Astrocyte (in vitro differentiated cells and primary cell): ENCODE measurements at regions not wholly inside any gene's neighbourhood (a gene's known extent, or its start where the extent isn't known, plus 50 kb on each side); places are given as distances from the start of the nearest gene placed in this dataset.

Source experiments
- DNase-seq: peaks from one replicate; pipeline ENCODE4 v3.0.0-alpha.2; 2010; ENCODE audit warnings: low read depth
- FAIRE-seq: peaks from 2 replicates; lab custom pipeline; 2011; peaks lifted over from hg19 to GRCh38; lab: Jason Lieb, UNC
- H2AFZ ChIP-seq: 2 replicates; pipeline ENCODE4 v1.6.0; 2012; ENCODE audit warnings: low read depth, low read length, inconsistent platforms
- H3K27ac ChIP-seq: 2 replicates; pipeline ENCODE4 v1.5.1; 2011; ENCODE audit warnings: low read depth, low read length, inconsistent platforms
- H3K27me3 ChIP-seq: 2 replicates; pipeline ENCODE4 v1.6.0; 2011; ENCODE audit warnings: low read length, inconsistent platforms; ENCODE audit not compliant: insufficient read depth
- H3K36me3 ChIP-seq: 2 replicates; pipeline ENCODE4 v1.5.1; 2011; ENCODE audit warnings: low read length, inconsistent platforms; ENCODE audit not compliant: insufficient read depth
- H3K4me1 ChIP-seq: 2 replicates; pipeline ENCODE4 v1.5.1; 2011; ENCODE audit warnings: low read length, inconsistent platforms; ENCODE audit not compliant: insufficient read depth
- H3K4me2 ChIP-seq: 2 replicates; pipeline ENCODE4 v1.6.0; 2012; ENCODE audit warnings: low read length, inconsistent platforms
- H3K4me3 ChIP-seq: 2 replicates; pipeline ENCODE4 v1.5.1; 2011; ENCODE audit warnings: low read depth, mild to moderate bottlenecking, low read length, inconsistent platforms; ENCODE audit not compliant: insufficient read depth
- H3K79me2 ChIP-seq: 2 replicates; pipeline ENCODE4 v1.6.0; 2012; ENCODE audit warnings: mild to moderate bottlenecking, low read length, inconsistent platforms; ENCODE audit not compliant: insufficient read depth
- H3K9ac ChIP-seq: 2 replicates; pipeline ENCODE4 v1.6.0; 2012; ENCODE audit warnings: mild to moderate bottlenecking, low read length, inconsistent platforms
- H3K9me3 ChIP-seq: 2 replicates; pipeline ENCODE4 v1.5.1; 2012; ENCODE audit warnings: low read depth, mild to moderate bottlenecking, low read length, inconsistent platforms; ENCODE audit not compliant: insufficient read depth
- H4K20me1 ChIP-seq: 2 replicates; pipeline ENCODE4 v1.6.0; 2012; ENCODE audit warnings: low read length, inconsistent platforms; ENCODE audit not compliant: insufficient read depth
- H3K27ac Mint-ChIP-seq: one replicate; pipeline ENCODE4 v1.8.0; 2021; ENCODE audit warnings: mild to moderate bottlenecking, mixed read lengths; ENCODE audit not compliant: unreplicated experiment
- H3K27me3 Mint-ChIP-seq: one replicate; pipeline ENCODE4 v1.8.0; 2021; ENCODE audit warnings: low read depth, mixed read lengths; ENCODE audit not compliant: unreplicated experiment
- H3K36me3 Mint-ChIP-seq: one replicate; pipeline ENCODE4 v1.8.0; 2021; ENCODE audit warnings: low read depth, mixed read lengths; ENCODE audit not compliant: unreplicated experiment
- H3K4me1 Mint-ChIP-seq: one replicate; pipeline ENCODE4 v1.8.0; 2021; ENCODE audit warnings: low read depth, mixed read lengths; ENCODE audit not compliant: unreplicated experiment
- H3K4me3 Mint-ChIP-seq: one replicate; pipeline ENCODE4 v1.8.0; 2021; ENCODE audit warnings: mild to moderate bottlenecking, moderate library complexity, mixed read lengths; ENCODE audit not compliant: unreplicated experiment
- H3K9me3 Mint-ChIP-seq: one replicate; pipeline ENCODE4 v1.8.0; 2021; ENCODE audit warnings: mild to moderate bottlenecking, mixed read lengths; ENCODE audit not compliant: unreplicated experiment
- EZH2 ChIP-seq: IDR thresholded peaks from 2 replicates; pipeline ENCODE4 v1.6.1; 2012; ENCODE audit warnings: mild to moderate bottlenecking, low read length, inconsistent platforms; ENCODE audit not compliant: insufficient read depth
- TF ChIP-seq, protein P1 (sequence below): IDR thresholded peaks from 2 replicates; pipeline ENCODE4 v1.5.1; 2011; ENCODE audit warnings: low read depth, mild to moderate bottlenecking, inconsistent platforms, low read length, moderate library complexity; ENCODE audit not compliant: insufficient read depth

DNA sequence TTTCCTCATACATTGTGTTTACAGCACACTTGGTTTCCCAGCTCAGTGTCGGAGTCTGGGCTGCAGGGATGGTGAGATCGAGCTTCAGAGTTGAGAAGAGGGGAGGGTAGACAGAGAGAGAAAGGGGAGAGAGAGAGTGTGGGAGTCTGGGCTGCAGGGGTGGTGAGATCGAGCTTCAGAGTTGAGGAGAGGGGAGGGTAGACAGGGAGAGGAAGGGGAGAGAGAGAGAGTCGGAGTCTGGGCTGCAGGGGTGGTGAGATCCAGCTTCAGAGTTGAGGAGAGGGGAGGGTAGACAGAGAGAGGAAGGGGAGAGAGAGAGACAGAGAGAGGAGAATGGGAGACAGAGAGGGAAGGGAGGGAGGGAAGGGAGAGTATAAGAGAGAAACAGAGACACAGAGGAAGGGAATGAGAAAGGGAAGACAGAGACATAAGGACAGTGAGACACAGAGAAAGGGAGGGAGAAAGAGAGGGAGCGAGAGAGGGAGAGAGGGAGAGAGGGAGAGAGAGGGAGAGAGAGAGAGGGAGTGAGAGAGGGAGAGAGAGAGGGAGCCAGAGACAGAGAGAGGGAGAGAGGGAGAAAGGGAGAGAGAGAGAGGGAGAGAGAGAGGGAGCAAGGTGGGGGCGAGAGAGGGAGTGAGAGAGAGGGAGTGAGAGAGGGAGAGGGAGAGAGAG is 222.7 kb upstream of the GMDS start:
- Histone ChIP-seq H3K4me1 (no peaks in the 10 kb centered on the region), H4K20me1 (no peaks in the 10 kb centered on the region), H3K4me2 (no peak overlapping the region), H3K27ac (no peak overlapping the region), H3K36me3 (no peaks in the 10 kb centered on the region), H3K27me3 (peaks cover 26% of the 10 kb centered on the region), H2AFZ (no peak overlapping the region), H3K9ac (no peak overlapping the region), H3K79me2 (no peaks in the 10 kb centered on the region), H3K4me3 (no peak overlapping the region), H3K9me3 (no peaks in the 10 kb centered on the region)
- Mint-ChIP-seq H3K4me1 (peaks cover 6% of the 10 kb centered on the region), H3K27me3 (peaks cover 52% of the 10 kb centered on the region), H3K36me3 (no peaks in the 10 kb centered on the region), H3K9me3 (no peaks in the 10 kb centered on the region), H3K4me3 (no peak overlapping the region), H3K27ac (no peak overlapping the region)
- FAIRE-seq = no peak
- DNase-seq = no peak
- no peak for TF ChIP-seq EZH2
- TF ChIP-seq, protein P1, sequence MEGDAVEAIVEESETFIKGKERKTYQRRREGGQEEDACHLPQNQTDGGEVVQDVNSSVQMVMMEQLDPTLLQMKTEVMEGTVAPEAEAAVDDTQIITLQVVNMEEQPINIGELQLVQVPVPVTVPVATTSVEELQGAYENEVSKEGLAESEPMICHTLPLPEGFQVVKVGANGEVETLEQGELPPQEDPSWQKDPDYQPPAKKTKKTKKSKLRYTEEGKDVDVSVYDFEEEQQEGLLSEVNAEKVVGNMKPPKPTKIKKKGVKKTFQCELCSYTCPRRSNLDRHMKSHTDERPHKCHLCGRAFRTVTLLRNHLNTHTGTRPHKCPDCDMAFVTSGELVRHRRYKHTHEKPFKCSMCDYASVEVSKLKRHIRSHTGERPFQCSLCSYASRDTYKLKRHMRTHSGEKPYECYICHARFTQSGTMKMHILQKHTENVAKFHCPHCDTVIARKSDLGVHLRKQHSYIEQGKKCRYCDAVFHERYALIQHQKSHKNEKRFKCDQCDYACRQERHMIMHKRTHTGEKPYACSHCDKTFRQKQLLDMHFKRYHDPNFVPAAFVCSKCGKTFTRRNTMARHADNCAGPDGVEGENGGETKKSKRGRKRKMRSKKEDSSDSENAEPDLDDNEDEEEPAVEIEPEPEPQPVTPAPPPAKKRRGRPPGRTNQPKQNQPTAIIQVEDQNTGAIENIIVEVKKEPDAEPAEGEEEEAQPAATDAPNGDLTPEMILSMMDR = no peak

DNA sequence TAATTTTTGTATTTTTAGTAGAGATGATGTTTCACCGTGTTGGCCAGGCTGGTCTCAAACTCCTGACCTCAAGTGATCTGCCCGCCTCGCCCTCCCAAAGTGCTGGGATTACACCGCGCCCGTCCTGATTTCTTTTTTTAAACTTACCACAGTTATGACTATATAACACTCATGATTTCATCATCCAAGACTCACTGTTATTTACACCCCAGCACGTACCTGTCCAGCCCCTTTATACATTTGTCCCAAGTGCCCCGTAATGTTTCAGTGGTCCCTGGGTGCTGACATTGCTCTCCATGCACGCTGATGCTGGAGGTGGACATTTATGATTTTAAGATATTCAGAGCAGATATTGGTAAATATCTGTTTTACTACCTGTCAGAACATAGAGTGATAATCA is 219.9 kb upstream of the GMDS start:
- H3K4me1 ChIP-seq = no peaks in the 10 kb centered on the region
- no peak overlapping the region for H2AFZ ChIP-seq
- no peak for DNase-seq
- H3K79me2 ChIP-seq = no peaks in the 10 kb centered on the region
- H3K4me1 Mint-ChIP-seq = peaks cover 6% of the 10 kb centered on the region
- H3K27me3 Mint-ChIP-seq = peaks cover 62% of the 10 kb centered on the region
- no peaks in the 10 kb centered on the region for H3K36me3 Mint-ChIP-seq
- no peak overlapping the region for H3K4me2 ChIP-seq
- no peaks in the 10 kb centered on the region for H3K9me3 ChIP-seq
- H3K27me3 ChIP-seq = peaks cover 23% of the 10 kb centered on the region
- no peaks in the 10 kb centered on the region for H3K36me3 ChIP-seq
- H3K9me3 Mint-ChIP-seq = no peaks in the 10 kb centered on the region
- no peak for TF ChIP-seq EZH2
- TF ChIP-seq, protein P1 = no peak
- H3K27ac Mint-ChIP-seq = no peak overlapping the region
- no peak overlapping the region for H3K4me3 Mint-ChIP-seq
- no peak overlapping the region for H3K4me3 ChIP-seq
- FAIRE-seq = no peak
- no peak overlapping the region for H3K27ac ChIP-seq
- H3K9ac ChIP-seq = no peak overlapping the region
- H4K20me1 ChIP-seq = no peaks in the 10 kb centered on the region

- H3K4me3 Mint-ChIP-seq = no peak overlapping the region
- Histone ChIP-seq H2AFZ (no peak overlapping the region), H3K36me3 (no peaks in the 10 kb centered on the region), H3K27me3 (peaks cover 20% of the 10 kb centered on the region), H3K9me3 (no peaks in the 10 kb centered on the region), H3K4me1 (no peaks in the 10 kb centered on the region), H3K9ac (no peak overlapping the region), H4K20me1 (no peaks in the 10 kb centered on the region), H3K4me2 (no peak overlapping the region), H3K4me3 (no peak overlapping the region), H3K27ac (no peak overlapping the region), H3K79me2 (no peaks in the 10 kb centered on the region)
- TF ChIP-seq EZH2 = no peak
- TF ChIP-seq, protein P1 = no peak
- peaks cover 63% of the 10 kb centered on the region for H3K27me3 Mint-ChIP-seq
- H3K36me3 Mint-ChIP-seq = no peaks in the 10 kb centered on the region
- H3K27ac Mint-ChIP-seq = no peak overlapping the region
- H3K4me1 Mint-ChIP-seq = peaks cover 6% of the 10 kb centered on the region
- FAIRE-seq (no peak), DNase-seq (no peak)
- no peaks in the 10 kb centered on the region for H3K9me3 Mint-ChIP-seq
Measured at GRCh38 chr6:2464641-2465040, 219.2 kb upstream of the GMDS start.
